HG03432 (cell line): ENCODE measurements at regions not wholly inside any gene's neighbourhood (a gene's known extent, or its start where the extent isn't known, plus 50 kb on each side); places are given as distances from the start of the nearest gene placed in this dataset.

Source experiments
- ATAC-seq: cut with Tn5 transposase; IDR thresholded peaks from one replicate; pipeline ENCODE4 v1.9.1; 2021; ENCODE audit warnings: mild to moderate bottlenecking, moderate library complexity; ENCODE audit not compliant: unreplicated experiment

DNA sequence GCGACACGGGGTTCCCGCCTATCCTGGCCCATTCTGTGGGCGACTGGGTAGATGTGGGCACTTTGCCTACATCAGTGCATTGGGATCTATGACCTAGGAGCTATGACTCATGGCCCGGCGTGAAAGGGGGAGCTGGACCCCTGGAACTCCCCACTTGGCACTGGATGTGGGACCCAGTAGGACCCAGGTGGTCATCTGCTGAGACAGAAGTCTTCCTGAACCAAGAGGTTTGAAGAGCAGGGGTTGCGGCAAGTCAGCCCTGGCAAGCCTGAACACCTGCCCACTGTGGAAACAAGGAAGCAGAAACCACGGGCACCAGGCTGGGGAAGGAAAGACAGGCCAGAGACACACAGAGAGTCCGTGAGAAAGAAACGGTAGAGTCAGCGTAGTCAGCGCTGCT is 656.7 kb downstream of the AJAP1 start:
- no peak for ATAC-seq

DNA sequence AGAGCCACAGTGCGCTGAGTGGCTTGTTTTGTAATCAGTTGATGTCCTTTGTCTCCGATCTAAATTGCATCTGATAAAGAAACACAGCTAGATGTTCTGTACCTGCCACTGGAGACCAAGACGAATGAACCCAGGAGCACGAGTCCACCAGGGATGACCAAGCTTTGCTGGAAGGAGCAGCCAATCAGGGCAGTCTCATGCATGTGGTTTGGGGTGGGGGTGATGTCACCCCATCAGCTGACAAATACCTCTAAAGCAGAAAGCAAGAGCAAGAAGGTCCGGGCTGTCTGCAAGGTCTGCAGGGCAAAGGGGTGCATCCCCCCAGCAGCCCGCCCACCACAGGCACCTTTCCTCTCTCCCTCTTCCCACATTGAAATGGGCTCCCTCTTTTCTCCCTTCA is 653.8 kb downstream of the AJAP1 start:
- no peak for ATAC-seq

DNA sequence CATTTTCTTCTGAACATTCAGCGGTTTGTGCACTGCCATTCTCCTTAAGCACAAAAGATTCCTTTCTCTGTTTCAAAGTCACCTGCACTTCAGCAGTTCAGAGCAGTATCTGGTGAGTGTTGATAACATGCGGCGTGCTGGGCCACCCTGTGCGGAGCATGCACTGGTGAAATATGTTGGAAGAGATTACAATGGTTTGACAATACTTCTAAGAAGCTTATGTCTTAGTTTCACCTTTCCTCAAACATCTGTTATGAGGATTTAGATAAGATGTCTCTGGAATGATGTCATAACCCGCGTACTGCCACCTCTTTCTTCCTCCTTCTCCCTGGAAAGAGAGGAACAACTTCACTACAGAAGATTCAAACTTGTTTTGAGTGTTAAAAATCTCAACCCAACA is 650.3 kb downstream of the AJAP1 start:
- ATAC-seq = no peak

DNA sequence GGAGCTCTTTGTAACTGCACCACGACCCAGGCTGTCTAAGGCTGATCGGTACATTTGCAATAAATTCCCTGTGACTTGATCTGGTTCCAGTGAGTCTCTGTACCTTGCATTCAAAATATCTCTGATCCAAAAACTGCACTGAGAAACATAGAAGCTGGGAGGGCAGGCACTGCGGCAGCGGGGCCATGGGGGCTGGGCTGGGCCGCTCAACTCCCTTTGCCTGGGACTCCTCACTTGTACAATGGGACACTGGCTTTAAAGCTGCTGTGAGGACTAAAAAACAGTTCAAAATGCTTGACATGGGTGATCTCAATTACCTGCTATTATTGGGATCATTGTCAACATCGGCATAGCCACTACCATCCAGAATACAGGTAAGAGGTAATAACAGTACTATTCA is 644.0 kb downstream of the AJAP1 start:
- ATAC-seq = no peak

DNA sequence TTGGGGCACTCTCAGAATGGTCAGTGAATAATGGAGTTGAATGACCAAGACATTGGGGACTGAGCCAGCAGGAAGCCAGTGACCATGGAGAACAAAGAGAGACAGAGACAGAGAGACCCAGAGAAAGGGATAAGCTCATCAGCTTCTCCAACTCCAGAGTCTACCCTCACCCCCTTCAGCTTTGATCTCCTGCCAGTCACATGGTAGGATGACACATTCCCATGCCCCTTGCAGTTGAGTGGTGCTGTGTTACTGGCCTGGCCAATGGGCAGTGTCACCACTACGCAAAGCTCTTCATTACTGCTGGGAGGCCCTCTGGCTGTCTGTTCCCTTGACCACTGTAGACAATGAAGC is 643.5 kb downstream of the AJAP1 start:
- ATAC-seq = no peak

DNA sequence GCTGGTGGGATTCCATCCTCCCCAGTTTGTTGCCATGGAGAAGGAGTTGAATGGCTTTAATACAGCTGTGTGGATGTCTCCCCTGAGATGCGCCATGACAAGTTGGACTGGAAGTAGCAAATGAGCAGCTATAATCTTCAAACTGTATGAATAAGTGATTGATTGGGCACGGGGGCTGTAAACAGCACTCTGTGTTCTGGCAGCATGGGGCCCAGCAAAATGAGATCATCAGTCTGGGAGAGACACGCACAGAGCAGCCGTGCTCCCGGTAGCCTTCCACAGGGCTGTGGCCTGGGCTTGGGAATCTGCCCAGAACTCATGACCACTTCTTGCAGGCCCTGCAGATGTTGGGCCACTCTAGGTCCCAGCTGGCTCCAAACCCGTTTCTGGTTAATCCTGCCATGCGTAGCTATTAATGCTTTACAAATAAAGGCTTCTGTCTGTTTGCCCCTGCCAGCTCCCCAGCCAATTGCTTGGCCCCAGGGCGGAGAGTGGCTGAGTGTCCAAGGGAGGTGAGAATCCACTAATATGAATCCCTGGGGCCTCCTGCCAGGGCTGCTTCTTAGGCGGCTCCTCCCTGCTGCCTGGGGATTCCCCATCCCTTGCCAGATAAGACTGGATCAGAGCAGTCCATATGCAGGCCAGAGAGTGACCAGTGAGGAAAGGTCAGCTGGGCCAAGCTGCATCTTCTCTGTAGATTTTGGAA is 642.9 kb downstream of the AJAP1 start:
- no peak for ATAC-seq

DNA sequence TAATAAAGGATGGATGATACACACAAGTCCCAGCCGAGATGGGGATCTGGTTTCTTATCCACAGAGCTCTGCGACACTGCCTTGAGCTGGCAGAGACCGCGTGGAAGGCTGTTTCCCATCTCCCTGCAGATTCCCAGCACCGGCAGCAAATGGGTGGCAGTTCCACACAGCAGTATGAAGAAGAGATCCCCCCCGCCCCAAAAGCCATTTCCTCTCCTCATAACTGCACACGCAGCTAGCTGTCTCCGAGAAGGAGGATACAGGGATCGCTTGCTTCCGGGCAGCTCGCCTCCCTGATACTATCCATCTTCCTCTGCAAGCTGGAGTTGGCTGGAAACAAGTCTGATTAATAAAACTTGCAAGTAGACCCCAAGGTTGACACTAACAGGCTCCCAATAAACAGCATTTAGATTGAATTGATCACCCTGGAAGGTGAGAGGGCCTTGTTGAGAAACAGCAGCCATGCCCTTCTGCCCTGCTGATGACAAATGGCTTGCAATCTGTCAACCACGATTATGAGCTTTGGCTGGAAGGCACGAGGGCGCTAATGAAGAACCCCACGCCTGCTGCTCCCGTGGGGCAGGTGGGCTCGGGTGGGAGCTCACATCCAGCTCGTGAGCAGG is 642.3 kb downstream of the AJAP1 start:
- ATAC-seq = no peak

DNA sequence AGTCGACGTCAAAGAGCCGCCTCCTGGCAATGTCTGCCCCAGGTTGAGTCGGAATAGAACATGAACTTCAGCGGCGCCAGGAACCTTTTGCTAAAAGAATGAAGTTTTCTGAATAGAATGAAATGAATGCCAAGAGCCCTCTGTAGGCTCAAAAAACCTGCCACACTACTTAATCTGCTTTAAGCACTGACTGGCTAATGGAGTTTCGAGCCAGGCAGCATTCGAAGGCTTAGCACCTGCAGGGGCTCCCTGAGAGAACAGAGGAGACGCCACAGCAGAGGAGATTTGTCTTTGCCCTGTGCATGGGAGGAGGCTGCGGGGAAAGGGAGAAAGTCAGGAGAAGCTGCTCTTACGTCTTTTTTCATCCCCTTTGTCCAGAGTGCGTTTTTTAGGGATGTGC is 641.7 kb downstream of the AJAP1 start:
- ATAC-seq = no peak

DNA sequence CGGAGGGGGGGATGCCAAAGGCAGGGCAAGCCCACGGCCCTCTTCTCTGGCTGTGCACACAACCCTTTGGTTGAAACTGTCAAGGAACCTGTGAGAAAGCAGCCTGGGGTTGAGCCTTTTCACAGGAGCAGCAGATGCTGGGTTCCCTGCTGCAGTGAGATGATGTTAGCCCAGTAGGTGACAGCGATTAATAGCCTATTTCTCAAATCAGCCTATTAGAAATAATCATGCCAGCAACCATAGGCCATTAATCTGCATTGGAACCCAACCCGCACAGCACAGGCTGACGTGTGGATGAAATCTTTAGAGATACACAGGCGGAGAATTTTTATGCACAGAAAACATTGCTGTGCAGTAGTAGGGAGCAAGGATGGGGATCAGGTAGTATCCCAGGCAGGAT is 637.5 kb downstream of the AJAP1 start:
- no peak for ATAC-seq

DNA sequence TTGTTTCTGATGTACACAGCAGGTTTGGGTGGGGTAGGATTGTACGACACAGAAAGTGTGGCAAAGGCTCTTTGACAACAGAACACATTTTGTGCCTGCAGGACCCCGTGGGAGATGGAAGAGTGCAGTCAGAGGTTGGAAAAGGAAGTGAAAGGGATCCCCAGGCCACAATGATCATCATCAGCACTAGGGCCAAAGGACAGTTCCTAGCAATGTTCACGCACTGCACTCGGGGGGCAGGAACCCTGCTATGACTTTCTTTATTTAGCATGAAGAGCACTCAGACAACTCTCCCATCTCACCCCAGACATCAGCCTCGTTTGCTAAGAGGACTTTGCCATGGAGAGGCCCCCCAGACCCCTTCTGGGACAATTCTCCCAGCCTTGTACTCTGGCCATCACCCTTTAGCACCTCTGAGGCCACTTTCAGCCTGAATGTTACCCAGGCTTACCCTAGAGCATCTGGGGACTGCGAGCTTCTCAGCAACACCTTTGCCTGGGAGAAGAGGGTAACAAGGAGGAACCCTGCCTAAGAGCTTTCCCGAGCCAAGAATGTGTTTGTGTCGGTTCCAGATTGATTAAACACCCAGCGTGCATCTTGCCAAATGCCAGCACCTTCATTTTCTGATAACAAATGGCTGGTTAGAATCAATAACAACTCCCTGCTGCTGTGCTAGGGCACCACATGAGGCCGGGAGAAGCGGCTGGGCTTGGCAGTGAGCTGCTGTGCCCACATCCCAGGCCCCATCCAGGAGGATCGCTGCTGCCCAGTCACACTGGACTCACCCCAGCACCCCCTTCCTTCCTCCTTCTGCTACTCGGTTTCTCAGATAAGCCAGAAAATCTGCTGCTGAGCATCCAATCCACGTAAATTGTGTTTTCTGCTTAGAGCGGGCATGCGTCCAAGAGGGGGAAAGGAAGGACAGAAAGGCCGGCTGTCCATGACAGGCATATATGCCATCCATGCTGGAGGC is 633.1 kb downstream of the AJAP1 start:
- ATAC-seq = no peak

DNA sequence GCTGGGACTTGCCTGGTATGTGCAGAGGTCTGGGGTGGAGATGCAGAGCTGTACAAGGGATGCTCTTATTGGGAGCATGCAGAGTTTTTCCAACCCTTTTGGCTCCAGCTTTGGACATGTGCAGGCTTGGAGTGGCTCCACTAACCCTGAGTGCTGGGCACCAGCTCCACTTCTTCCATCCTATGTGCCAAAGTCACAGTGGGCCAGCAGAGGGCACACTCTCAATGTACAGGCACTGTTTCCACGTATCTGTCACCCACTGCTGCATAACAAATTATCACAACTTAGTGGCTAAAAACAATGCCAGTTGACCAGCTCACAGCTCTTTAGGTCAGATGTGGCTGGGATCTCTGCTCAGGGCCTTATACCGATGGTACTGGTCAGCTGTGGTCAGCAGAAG is 631.8 kb downstream of the AJAP1 start:
- ATAC-seq = no peak

DNA sequence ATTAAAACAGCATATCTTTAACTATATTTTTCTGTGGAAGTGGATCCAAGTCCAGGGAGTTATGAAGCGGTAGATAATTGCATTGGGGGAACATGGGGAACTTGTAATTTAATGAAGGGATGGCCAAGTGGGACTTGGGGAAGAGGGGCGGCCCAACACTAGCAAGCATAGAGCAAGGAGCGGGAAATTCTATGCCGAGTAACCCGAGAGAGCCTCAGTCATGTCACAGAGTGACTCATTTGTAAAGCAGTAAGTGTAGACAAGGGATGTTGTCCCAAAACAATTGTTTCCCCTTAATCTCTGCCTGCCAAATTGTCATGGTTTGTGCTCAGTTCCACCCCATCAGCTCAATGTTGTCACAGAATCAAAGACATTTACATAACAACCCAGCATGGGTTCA is 620.1 kb downstream of the AJAP1 start:
- no peak for ATAC-seq

DNA sequence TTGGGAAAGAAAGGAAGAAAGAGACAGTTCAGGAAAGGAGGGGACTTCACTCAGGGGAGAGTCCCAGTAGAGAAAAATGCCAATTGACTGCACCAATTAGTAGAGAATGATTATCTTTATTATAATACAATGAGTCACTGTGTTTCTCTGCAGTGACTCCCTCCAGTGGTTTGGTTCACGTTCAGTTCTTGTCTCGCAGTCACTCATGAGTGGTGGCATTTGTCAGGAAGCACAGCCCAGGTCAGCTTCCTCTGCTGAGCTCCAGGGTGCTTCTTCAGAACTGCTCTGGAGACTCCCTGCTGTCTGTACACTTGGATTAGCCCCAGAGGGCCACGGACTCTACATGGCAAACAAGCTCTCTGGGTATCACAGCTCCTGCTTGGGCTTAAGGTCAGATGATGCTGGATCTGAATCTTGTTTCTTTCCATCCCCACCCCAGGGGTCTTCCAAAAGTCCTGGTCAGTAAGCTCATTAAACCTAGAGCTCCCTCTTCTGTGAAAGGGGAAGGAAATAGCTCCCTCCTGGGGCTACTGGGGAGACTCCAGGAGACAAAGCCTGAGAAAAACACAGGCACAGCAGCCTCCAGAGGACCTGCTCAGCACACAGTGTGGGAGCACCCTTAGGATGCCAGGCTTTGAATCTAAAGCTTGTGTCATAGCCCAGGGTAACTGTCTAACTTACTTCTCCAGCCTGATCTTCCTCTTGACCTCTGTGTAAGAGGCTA is 619.0 kb downstream of the AJAP1 start:
- ATAC-seq = no peak

DNA sequence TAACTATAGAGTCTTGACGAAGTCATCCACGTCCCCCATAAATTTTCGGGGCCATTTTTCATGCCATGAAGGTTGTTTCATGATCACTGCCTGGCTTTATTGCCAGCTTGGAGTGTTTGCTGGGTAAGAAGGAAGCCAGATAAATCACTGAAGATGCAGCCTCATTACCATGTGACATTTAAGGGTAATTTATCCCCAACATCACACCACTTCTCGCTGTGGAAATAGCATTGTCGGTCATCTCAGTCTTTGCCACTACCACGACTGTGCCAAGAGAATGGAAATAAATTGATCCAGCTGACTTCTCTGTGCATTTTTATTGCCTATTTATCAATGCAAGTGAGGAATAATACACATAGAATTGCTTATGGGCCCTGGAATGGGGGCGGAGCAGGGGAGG is 617.9 kb downstream of the AJAP1 start:
- ATAC-seq = no peak

DNA sequence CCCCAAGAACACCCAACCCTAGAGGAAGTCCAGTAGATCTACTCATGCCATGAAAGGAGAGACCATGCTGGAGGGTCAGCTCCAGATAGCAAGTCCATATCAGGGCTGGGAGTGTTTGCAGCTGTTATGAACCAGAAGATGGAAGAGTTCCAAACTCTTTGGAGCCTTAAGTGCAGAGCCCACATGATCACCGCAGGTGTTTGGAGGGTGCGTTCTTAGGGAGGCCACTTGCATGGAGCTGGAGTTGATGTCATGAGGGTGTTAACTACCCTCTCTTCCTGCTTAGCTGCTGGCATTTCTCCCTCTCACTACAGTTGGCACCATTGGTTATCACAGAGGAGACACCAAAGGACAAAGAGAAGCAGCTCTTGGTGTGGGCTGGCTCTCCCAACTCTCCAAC is 616.9 kb downstream of the AJAP1 start:
- no peak for ATAC-seq

DNA sequence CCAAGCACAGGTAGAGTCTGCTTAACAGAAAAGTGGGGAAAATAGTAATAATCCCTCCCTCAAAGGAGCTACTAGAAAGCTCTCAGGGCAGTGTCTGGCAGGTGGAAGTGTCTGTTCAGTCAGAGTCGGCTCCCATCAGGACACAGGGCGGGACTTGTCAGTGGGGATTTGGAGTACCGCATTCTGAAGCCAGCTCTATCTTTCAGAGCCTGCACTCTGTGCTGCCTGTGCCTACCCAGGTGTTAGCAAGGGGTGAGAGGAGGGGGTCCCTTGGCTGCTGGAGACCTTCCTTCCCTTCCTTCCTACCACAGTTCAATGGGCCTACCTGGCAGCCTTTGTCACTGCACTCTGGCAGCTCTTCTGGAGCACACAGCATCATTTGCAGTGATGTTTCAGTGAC is 615.5 kb downstream of the AJAP1 start:
- no peak for ATAC-seq

DNA sequence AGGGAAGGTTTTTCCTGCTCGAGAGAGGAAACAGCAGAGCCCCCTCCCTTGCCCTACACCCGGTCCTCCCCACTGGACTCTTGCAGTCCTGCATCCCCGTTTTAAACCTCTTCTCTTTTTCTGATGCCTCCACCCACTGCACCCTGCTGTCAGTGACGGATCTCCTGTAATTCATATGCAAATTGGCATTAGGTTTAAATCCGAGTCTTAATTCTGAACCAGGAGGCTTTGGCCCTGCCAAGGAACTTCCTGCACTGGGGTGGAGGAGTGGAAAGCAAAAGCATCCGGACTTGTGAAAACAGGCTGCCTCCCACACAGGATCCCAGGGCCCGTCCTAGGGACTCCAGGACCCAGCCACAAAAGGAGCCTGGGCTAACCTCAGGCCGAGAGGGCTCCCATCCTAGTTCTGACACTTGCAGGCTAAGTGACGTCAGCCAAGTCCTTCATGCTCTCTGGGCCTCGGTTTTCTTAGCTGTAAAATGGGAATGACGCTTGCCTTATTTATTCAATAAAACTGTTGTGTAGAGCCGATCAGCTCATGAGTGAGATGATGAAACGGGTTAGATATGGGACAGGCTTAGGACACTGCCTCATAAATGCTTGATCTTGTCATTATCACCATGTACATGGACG is 613.3 kb downstream of the AJAP1 start:
- ATAC-seq = no peak

DNA sequence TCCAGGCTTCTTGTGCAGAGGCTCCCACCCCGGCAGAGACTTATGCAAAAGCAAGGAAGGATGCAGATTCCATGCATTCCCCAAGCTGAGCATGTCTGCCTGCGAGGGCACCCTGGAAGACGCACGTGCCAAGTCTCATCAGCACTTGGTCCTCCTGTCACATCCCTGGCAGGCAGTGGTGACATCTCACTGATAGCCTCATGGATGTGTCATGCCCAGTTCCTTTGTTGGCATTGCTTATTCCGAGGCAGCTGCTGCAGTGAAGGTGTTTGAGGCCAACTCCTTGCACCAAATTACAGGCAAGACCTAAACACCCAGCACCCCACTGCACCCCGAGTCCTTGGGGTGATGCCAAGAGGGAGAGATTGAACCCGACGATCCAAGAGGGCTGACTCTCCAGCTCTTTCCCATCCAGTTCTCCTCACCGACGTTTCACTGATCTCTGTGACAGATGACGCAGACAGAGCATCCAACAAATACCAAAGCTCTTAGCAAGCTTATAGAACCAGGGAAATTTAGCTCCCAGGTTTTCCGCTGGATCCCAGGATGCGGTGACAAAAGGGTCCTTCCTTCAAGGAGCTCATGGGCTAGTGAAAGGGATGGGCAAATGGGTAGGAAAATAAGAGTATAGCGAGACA is 611.1 kb downstream of the AJAP1 start:
- no peak for ATAC-seq

DNA sequence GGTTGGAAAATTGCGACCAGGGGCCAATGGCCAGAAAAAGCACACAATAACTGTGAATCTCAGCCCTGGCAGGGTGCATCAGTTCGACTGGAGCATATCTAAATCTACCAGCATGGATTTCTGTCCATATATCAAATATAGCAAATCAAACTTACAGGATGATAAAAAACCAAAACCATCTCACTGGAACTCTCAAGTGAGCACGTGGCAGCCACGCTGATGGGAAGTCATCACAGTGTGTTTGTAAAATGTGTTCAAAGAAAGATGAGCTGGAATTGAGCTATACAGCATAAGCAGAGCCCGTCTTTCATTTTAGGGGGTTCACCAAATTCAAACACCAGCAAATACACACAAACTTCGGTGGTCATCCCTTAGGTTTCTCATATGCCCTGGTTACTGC is 610.1 kb downstream of the AJAP1 start:
- ATAC-seq = no peak

DNA sequence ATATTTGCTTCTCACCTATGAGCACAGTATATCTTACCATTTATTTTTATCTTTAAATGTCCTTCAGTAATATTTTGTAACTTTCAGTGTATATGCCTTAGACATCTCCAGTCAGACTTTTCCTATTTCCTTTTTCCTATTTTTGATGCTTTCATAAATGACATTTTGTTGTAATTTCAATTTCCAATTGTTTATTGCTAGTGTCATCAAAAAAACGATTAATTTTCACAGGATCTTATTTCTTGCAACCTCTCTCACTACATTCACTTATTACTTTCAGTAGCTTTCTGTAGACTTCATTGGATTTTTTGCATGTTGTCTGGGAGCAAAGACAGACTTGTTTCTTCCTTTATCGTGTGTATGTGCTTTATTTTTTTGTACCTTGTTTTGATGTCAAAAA is 602.4 kb downstream of the AJAP1 start:
- ATAC-seq = no peak
